Stimulated activated CD8-positive, alpha-beta memory T cell treated with anti-CD3 and anti-CD28 coated beads, Interleukin-7, amount 100 ng/mL, for 24 hours (primary cell): ENCODE measurements at regions not wholly inside any gene's neighbourhood (a gene's known extent, or its start where the extent isn't known, plus 50 kb on each side); places are given as distances from the start of the nearest gene placed in this dataset.
"Not testable (repeated sequence)": the region's sequence is repeated elsewhere in the genome, so short reads cannot be mapped to it uniquely, and the experiment has no call there.

Source experiments
- DNase-seq: peaks from one replicate; pipeline ENCODE4 v3.0.0-alpha.2; 2020; ENCODE audit warnings: low read depth

GRCh38 chr2:82796132-82796531 lies 1662.9 kb downstream of the SUCLG1 start:
- no peak for DNase-seq

- no peak for DNase-seq
Measured at GRCh38 chr2:82795446-82795845, 1663.6 kb downstream of the SUCLG1 start.

- DNase-seq, result no peak
Measured at GRCh38 chr2:82793711-82794435, 1665.2 kb downstream of the SUCLG1 start.

GRCh38 chr2:82792316-82792715 lies 1666.8 kb downstream of the SUCLG1 start:
- DNase-seq, result no peak

- DNase-seq, result no peak
Measured at GRCh38 chr2:82790206-82791021, 1668.7 kb downstream of the SUCLG1 start.

GRCh38 chr2:82789851-82790205 lies 1669.3 kb downstream of the SUCLG1 start:
- no peak for DNase-seq

GRCh38 chr2:82781176-82781915 lies 1677.7 kb downstream of the SUCLG1 start:
- DNase-seq, result no peak

- DNase-seq, result no peak
Measured at GRCh38 chr2:82780050-82780449, 1679.0 kb downstream of the SUCLG1 start.

- no peak for DNase-seq
Measured at GRCh38 chr2:82752396-82752795, 1706.7 kb downstream of the SUCLG1 start.

- DNase-seq, result no peak
Measured at GRCh38 chr2:82748653-82749052, 1710.4 kb downstream of the SUCLG1 start.

- no peak for DNase-seq
Measured at GRCh38 chr2:82740527-82740926, 1718.6 kb downstream of the SUCLG1 start.

- not testable (repeated sequence) for DNase-seq
Measured at GRCh38 chr2:82737965-82738364, 1721.1 kb downstream of the SUCLG1 start.

- no peak for DNase-seq
Measured at GRCh38 chr2:82735336-82735735, 1723.7 kb downstream of the SUCLG1 start.

GRCh38 chr2:82731824-82732223 lies 1727.3 kb downstream of the SUCLG1 start:
- no peak for DNase-seq

- no peak for DNase-seq
Measured at GRCh38 chr2:82730811-82731210, 1728.3 kb downstream of the SUCLG1 start.

- DNase-seq, result no peak
Measured at GRCh38 chr2:82728090-82728489, 1731.0 kb downstream of the SUCLG1 start.

GRCh38 chr2:82708681-82709080 lies 1750.4 kb downstream of the SUCLG1 start:
- DNase-seq, result no peak

- DNase-seq, result no peak
Measured at GRCh38 chr2:82697231-82697630, 1761.8 kb downstream of the SUCLG1 start.

GRCh38 chr2:82694431-82694830 lies 1764.6 kb downstream of the SUCLG1 start:
- no peak for DNase-seq

GRCh38 chr2:82690757-82691411 lies 1768.2 kb downstream of the SUCLG1 start:
- no peak for DNase-seq

- DNase-seq, result no peak
Measured at GRCh38 chr2:82675186-82675585, 1783.9 kb downstream of the SUCLG1 start.

- DNase-seq, result no peak
Measured at GRCh38 chr2:82674652-82675051, 1784.4 kb downstream of the SUCLG1 start.
